ENCODE measurements at regions not wholly inside any gene's neighbourhood (a gene's known extent, or its start where the extent isn't known, plus 50 kb on each side); places are given as distances from the start of the nearest gene placed in this dataset.
"Not testable (repeated sequence)": the region's sequence is repeated elsewhere in the genome, so short reads cannot be mapped to it uniquely, and the experiment has no call there.

DNA sequence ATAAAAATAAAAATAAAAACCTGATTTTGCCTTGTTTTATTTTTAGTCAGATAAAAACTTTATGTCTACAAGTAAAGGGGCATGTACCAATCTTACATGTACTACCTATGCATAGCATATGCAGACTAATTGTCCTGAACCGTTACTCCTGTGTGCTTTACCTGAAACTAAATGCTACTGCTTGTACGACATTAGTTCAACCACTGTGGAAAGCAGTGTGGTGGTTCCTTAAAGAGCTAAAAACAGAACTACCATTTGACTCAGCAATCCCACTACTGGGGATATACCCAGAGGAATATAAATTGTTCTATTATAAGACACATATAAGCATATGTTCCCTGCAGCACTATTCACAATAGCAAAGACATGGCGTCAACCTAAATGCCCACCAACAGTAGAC is 426.0 kb upstream of the PMFBP1 start:
- WGBS = 88% methylated on average over 3 of the region's 3 CpGs
- no peaks in the 10 kb centered on the region for H3K27me3 ChIP-seq
- H3K4me1 ChIP-seq = no peaks in the 10 kb centered on the region
- no peak for DNase-seq (ENCODE audit: extremely low spot score)
- H3K9me3 ChIP-seq = no peaks in the 10 kb centered on the region
- TF ChIP-seq, protein P1, sequence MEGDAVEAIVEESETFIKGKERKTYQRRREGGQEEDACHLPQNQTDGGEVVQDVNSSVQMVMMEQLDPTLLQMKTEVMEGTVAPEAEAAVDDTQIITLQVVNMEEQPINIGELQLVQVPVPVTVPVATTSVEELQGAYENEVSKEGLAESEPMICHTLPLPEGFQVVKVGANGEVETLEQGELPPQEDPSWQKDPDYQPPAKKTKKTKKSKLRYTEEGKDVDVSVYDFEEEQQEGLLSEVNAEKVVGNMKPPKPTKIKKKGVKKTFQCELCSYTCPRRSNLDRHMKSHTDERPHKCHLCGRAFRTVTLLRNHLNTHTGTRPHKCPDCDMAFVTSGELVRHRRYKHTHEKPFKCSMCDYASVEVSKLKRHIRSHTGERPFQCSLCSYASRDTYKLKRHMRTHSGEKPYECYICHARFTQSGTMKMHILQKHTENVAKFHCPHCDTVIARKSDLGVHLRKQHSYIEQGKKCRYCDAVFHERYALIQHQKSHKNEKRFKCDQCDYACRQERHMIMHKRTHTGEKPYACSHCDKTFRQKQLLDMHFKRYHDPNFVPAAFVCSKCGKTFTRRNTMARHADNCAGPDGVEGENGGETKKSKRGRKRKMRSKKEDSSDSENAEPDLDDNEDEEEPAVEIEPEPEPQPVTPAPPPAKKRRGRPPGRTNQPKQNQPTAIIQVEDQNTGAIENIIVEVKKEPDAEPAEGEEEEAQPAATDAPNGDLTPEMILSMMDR (IDR thresholded peaks at IDR 0.05) = no peak
- TF ChIP-seq POLR2A (IDR thresholded peaks at IDR 0.05; ENCODE audit: low read depth) = no peak
- TF ChIP-seq EP300 (IDR thresholded peaks at IDR 0.05) = no peak
- TF ChIP-seq POLR2AphosphoS5 (IDR thresholded peaks at IDR 0.05) = no peak
- no peak overlapping the region for H3K4me3 ChIP-seq
- no peak overlapping the region for H3K27ac ChIP-seq (replicated peaks in 1 of 4)
- H3K36me3 ChIP-seq = no peaks in the 10 kb centered on the region
- intact Hi-C loops (cut with DNase I) = no loop called here

DNA sequence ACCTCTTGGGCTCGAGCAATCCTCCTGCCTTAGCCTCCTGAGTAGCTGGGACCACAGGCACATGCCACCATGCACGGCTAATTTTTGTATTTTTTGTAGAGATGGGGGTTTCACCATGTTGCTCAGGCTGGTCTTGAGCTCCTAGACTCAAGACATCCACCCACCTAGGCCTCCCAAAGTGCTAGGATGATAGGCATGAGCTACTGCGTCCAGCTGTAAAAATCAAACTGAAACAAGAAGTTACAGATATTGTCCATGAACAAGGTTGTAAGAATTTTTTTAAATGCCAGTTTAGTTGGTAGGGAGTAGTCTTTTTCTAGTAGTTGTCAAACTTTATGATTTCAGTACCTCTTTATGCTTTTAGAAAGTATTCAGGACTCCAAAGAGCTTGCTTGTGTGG is 424.4 kb upstream of the PMFBP1 start:
- DNase-seq (ENCODE audit: extremely low spot score) = no peak
- Histone ChIP-seq H3K36me3 (no peaks in the 10 kb centered on the region), H3K27ac (replicated peaks in 1 of 4) (no peak overlapping the region), H3K4me3 (no peak overlapping the region), H3K27me3 (no peaks in the 10 kb centered on the region), H3K4me1 (no peaks in the 10 kb centered on the region), H3K9me3 (no peaks in the 10 kb centered on the region)
- intact Hi-C loops (cut with DNase I) = no loop called here
- 94% methylated on average over 3 of the region's 3 CpGs for WGBS
- TF ChIP-seq EP300 (IDR thresholded peaks at IDR 0.05) = no peak
- TF ChIP-seq POLR2A (IDR thresholded peaks at IDR 0.05; ENCODE audit: low read depth) = no peak
- no peak for TF ChIP-seq POLR2AphosphoS5 (IDR thresholded peaks at IDR 0.05)
- TF ChIP-seq, protein P1 (IDR thresholded peaks at IDR 0.05) = no peak

DNA sequence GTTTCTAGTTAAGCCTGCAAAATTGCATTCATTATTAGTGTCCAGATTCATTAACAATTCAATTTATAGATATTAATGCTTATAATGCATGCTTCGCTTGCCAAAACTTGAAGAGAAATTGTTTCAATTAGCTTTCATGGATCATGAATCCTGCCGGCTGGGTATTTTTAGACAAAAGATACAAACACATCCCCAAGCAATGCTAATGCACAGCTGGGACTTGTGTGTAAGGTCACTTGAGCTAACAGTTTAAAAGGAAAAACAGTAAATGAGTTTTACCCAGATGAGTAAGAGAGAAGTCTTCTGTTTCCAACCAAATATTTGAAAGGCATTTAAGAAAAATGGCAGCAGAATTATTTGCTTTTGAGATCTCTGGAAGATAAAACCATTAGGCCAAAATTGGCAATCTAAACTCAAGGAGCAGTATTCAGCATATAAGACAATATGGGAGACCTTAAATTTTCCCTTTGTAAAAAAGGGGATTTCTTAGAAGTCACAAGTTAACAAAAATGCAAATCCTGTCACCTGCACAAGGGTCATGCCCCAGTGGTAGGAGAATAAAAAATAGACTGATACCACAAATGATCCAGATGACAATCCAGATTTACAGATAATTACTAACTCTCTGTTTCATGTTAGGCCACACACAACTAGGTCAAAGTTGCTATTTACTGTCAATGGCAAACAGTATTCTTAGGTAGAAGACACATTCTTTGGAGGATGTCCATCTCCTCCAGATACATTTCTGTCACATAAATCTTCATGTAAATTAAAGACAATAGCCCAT is 418.4 kb upstream of the PMFBP1 start:
- no peak for DNase-seq (ENCODE audit: extremely low spot score)
- no peaks in the 10 kb centered on the region for H3K36me3 ChIP-seq
- no peaks in the 10 kb centered on the region for H3K9me3 ChIP-seq
- no peak overlapping the region for H3K27ac ChIP-seq (replicated peaks in 1 of 4)
- intact Hi-C loops (cut with DNase I) = no loop called here
- no peaks in the 10 kb centered on the region for H3K4me1 ChIP-seq
- no peaks in the 10 kb centered on the region for H3K27me3 ChIP-seq
- 40% methylated on average over 2 of the region's 2 CpGs for WGBS
- no peak overlapping the region for H3K4me3 ChIP-seq
- TF ChIP-seq EP300 (IDR thresholded peaks at IDR 0.05) = no peak
- TF ChIP-seq POLR2A (IDR thresholded peaks at IDR 0.05; ENCODE audit: low read depth) = no peak
- no peak for TF ChIP-seq POLR2AphosphoS5 (IDR thresholded peaks at IDR 0.05)
- TF ChIP-seq, protein P1 (IDR thresholded peaks at IDR 0.05) = no peak

DNA sequence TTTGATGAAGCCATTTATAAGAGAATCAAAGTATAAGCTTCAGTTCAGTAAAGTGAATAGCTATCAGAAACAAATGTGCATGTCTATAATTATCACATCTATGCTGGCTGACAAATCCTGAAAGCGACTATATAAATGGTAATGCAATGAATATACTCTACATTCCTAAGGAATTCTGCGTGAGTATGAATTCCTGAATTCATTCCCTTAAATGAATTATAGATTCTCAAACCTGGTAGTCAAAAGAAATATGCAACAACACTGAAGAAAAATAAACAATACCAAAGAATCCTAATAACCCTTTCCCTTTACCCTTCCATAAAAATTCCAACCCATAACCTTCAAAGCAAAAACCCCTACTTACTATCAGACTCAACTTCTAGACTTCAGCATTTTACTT is 416.6 kb upstream of the PMFBP1 start:
- WGBS = 73% methylated on average over 2 of the region's 2 CpGs
- Histone ChIP-seq H3K9me3 (no peaks in the 10 kb centered on the region), H3K27ac (replicated peaks in 1 of 4) (no peak overlapping the region), H3K36me3 (no peaks in the 10 kb centered on the region), H3K4me1 (no peaks in the 10 kb centered on the region), H3K27me3 (no peaks in the 10 kb centered on the region), H3K4me3 (no peak overlapping the region)
- DNase-seq (ENCODE audit: extremely low spot score) = no peak
- intact Hi-C loops (cut with DNase I) = no loop called here
- no peak for TF ChIP-seq POLR2AphosphoS5 (IDR thresholded peaks at IDR 0.05)
- TF ChIP-seq POLR2A (IDR thresholded peaks at IDR 0.05; ENCODE audit: low read depth) = no peak
- TF ChIP-seq, protein P1 (IDR thresholded peaks at IDR 0.05) = no peak
- no peak for TF ChIP-seq EP300 (IDR thresholded peaks at IDR 0.05)

DNA sequence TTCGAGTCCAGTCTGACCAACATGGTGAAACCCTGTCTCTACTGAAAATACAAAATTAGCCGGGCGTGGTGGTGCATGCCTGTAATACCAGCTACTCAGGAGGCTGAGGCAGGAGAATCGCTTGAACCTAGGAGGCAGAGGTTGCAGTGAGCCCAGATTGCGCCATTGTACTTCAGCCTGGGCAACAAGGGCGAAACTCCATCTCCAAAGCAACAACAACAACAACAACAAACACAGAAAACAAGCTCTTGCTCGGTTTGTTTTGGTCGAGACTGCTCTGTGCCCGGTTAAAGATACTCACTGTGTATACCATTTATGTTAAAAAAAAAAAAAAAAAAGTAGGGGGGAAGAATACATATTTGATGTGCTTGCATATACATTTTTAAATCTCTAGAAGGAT is 406.1 kb upstream of the PMFBP1 start:
- H3K4me1 ChIP-seq; H3K36me3 ChIP-seq; H3K4me3 ChIP-seq; H3K9me3 ChIP-seq; H3K27ac ChIP-seq (replicated peaks in 1 of 4); intact Hi-C loops (cut with DNase I); DNase-seq (ENCODE audit: extremely low spot score); H3K27me3 ChIP-seq: not testable (repeated sequence)
- WGBS = 96% methylated on average over 9 of the region's 9 CpGs

All from esophagus muscularis mucosa (tissue), 4 donors.